HEK293 (cell line): ENCODE measurements at regions not wholly inside any gene's neighbourhood (a gene's known extent, or its start where the extent isn't known, plus 50 kb on each side); places are given as distances from the start of the nearest gene placed in this dataset.

Source experiments
- CTCF ChIA-PET: fragments of 350-600 bp; formaldehyde crosslinking; extraction: SDS; loops from one replicate; lab custom pipeline; 2021; ENCODE audit warnings: antibody characterized with exemption; lab: Yijun Ruan, JAX
- POLR2A ChIA-PET: fragments of 300-600 bp; formaldehyde crosslinking; extraction: SDS; loops from one replicate; lab custom pipeline; 2020; ENCODE audit warnings: antibody characterized with exemption, inconsistent platforms; lab: Yijun Ruan, JAX
- H3K27ac ChIP-seq: fragments of 200-500 bp; sonication (Bioruptor generic); 2 replicates; pipeline ENCODE4 v1.5.1; 2014; ENCODE audit warnings: low read depth, low read length, control low read depth, inconsistent platforms; ENCODE audit errors: extremely low read depth
- H3K36me3 ChIP-seq, 2 experiments: fragments of 200-500 bp in 1 of 2; sonication (Bioruptor generic) in 1 of 2; 1 replicate in 1 of 2; 2 replicates in 1 of 2; pipeline ENCODE4 v1.5.1; 2014 to 2017; ENCODE audit warnings: inconsistent platforms in 2 of 2, low read length in 2 of 2; ENCODE audit not compliant: control insufficient read depth in 2 of 2, insufficient read depth in 1 of 2
- H3K4me1 ChIP-seq: fragments of 200-500 bp; sonication (Bioruptor generic); 2 replicates; pipeline ENCODE4 v1.5.1; 2014; ENCODE audit warnings: mild to moderate bottlenecking, low read length, inconsistent platforms; ENCODE audit not compliant: control insufficient read depth, insufficient read depth
- H3K4me3 ChIP-seq: 2 replicates; pipeline ENCODE4 v1.5.1; 2011; ENCODE audit warnings: low read depth, mild to moderate bottlenecking, control low read depth, low read length, moderate library complexity
- H3K9me3 ChIP-seq: fragments of 200-500 bp; sonication (Bioruptor generic); 2 replicates; pipeline ENCODE4 v1.5.1; 2014; ENCODE audit warnings: low read depth, low read length, inconsistent platforms; ENCODE audit not compliant: control insufficient read depth, insufficient read depth
- BCL11B ChIP-seq: fragments of 450-650 bp; formaldehyde crosslinking; IDR thresholded peaks from 2 replicates; pipeline ENCODE4 v1.5.1; 2016; ENCODE audit warnings: low read depth, missing biosample characterization, missing genetic modification characterization
- HOXA7 ChIP-seq: sonication (generic); formaldehyde crosslinking; IDR thresholded peaks from 2 replicates; pipeline ENCODE4 v1.8.1; 2022; ENCODE audit warnings: missing genetic modification reagents, borderline replicate concordance
- OVOL3 ChIP-seq: fragments of 450-650 bp; formaldehyde crosslinking; IDR thresholded peaks from 2 replicates; pipeline ENCODE4 v1.5.1; 2016; ENCODE audit warnings: missing biosample characterization, missing genetic modification characterization
- SP2 ChIP-seq: fragments of 450-650 bp; formaldehyde crosslinking; IDR thresholded peaks from 2 replicates; pipeline ENCODE4 v1.5.1; 2016; ENCODE audit warnings: missing biosample characterization, missing genetic modification characterization
- TCF7L2 ChIP-seq: IDR thresholded peaks from 2 replicates; pipeline ENCODE4 v1.6.1; 2011; ENCODE audit warnings: low read depth, mild to moderate bottlenecking, inconsistent platforms, low read length, moderate library complexity, borderline replicate concordance
- ZBTB6 ChIP-seq: fragments of 450-650 bp; formaldehyde crosslinking; IDR thresholded peaks from 2 replicates; pipeline ENCODE4 v1.5.1; 2017; ENCODE audit warnings: missing biosample characterization, missing genetic modification characterization
- ZEB2 ChIP-seq: fragments of 450-650 bp; formaldehyde crosslinking; IDR thresholded peaks from 2 replicates; pipeline ENCODE4 v1.5.1; 2016; ENCODE audit warnings: missing biosample characterization, missing genetic modification characterization
- ZFP37 ChIP-seq: fragments of 450-650 bp; formaldehyde crosslinking; IDR thresholded peaks from 2 replicates; pipeline ENCODE4 v1.5.1; 2016; ENCODE audit warnings: missing biosample characterization, missing genetic modification characterization
- ZNF174 ChIP-seq: fragments of 450-650 bp; formaldehyde crosslinking; IDR thresholded peaks from 2 replicates; pipeline ENCODE4 v1.5.0; 2017; ENCODE audit warnings: missing biosample characterization, mild to moderate bottlenecking, missing genetic modification characterization
- ZNF184 ChIP-seq: fragments of 450-650 bp; IDR thresholded peaks from 2 replicates; pipeline ENCODE4 v1.5.1; 2018; ENCODE audit warnings: missing biosample characterization, mild to moderate bottlenecking, missing genetic modification characterization
- ZNF19 ChIP-seq: fragments of 450-650 bp; formaldehyde crosslinking; IDR thresholded peaks from 2 replicates; pipeline ENCODE4; 2016; ENCODE audit warnings: missing biosample characterization, missing genetic modification characterization, low read depth
- ZNF202 ChIP-seq: fragments of 450-650 bp; formaldehyde crosslinking; IDR thresholded peaks from 2 replicates; pipeline ENCODE4 v1.5.1; 2016; ENCODE audit warnings: missing biosample characterization, missing genetic modification characterization, borderline replicate concordance
- ZNF214 ChIP-seq: fragments of 450-650 bp; formaldehyde crosslinking; IDR thresholded peaks from 2 replicates; pipeline ENCODE4 v1.5.1; 2017; ENCODE audit warnings: missing biosample characterization, mild to moderate bottlenecking, missing genetic modification characterization, borderline replicate concordance
- ZNF239 ChIP-seq: fragments of 450-650 bp; formaldehyde crosslinking; IDR thresholded peaks from 2 replicates; pipeline ENCODE4 v1.5.1; 2016; ENCODE audit warnings: missing biosample characterization, missing genetic modification characterization
- ZNF274 ChIP-seq, 2 experiments: fragments of 200-500 bp in 1 of 2; fragments of 450-650 bp in 1 of 2; sonication (Bioruptor generic) in 1 of 2; formaldehyde crosslinking in 1 of 2; IDR thresholded peaks; 2 replicates each; pipeline versions ENCODE4 v1.5.1 to v1.6.1; 2014 to 2016; ENCODE audit warnings: borderline replicate concordance in 1 of 2, inconsistent platforms in 1 of 2, low read length in 1 of 2, missing biosample characterization in 1 of 2, missing genetic modification characterization in 1 of 2
- ZNF302 ChIP-seq: fragments of 450-650 bp; formaldehyde crosslinking; IDR thresholded peaks from 2 replicates; pipeline ENCODE4 v1.5.1; 2016; ENCODE audit warnings: missing biosample characterization, missing genetic modification characterization, low read depth
- ZNF341 ChIP-seq: fragments of 450-650 bp; formaldehyde crosslinking; IDR thresholded peaks from 2 replicates; pipeline ENCODE4; 2016; ENCODE audit warnings: low read depth, missing biosample characterization, missing genetic modification characterization
- ZNF37A ChIP-seq: fragments of 450-650 bp; IDR thresholded peaks from 2 replicates; pipeline ENCODE4 v1.5.1; 2018; ENCODE audit warnings: missing biosample characterization, missing genetic modification characterization
- ZNF394 ChIP-seq: fragments of 450-650 bp; formaldehyde crosslinking; IDR thresholded peaks from 2 replicates; pipeline ENCODE4 v1.5.1; 2016; ENCODE audit warnings: missing biosample characterization, missing genetic modification characterization, mild to moderate bottlenecking, moderate library complexity, borderline replicate concordance
- ZNF449 ChIP-seq: fragments of 450-650 bp; formaldehyde crosslinking; IDR thresholded peaks from 2 replicates; pipeline ENCODE4 v1.5.1; 2017; ENCODE audit warnings: missing biosample characterization, mild to moderate bottlenecking, missing genetic modification characterization, moderate library complexity
- ZNF514 ChIP-seq: fragments of 450-650 bp; formaldehyde crosslinking; IDR thresholded peaks from 2 replicates; pipeline ENCODE4 v1.5.1; 2016; ENCODE audit warnings: missing biosample characterization, missing genetic modification characterization
- ZNF521 ChIP-seq: fragments of 450-650 bp; formaldehyde crosslinking; IDR thresholded peaks from 2 replicates; pipeline ENCODE4 v1.5.1; 2017; ENCODE audit warnings: missing biosample characterization, mild to moderate bottlenecking, missing genetic modification characterization
- ZNF548 ChIP-seq: fragments of 450-650 bp; formaldehyde crosslinking; IDR thresholded peaks from 2 replicates; pipeline ENCODE4 v1.5.1; 2016; ENCODE audit warnings: missing biosample characterization, missing genetic modification characterization
- ZNF561 ChIP-seq: fragments of 450-650 bp; IDR thresholded peaks from 2 replicates; pipeline ENCODE4 v1.5.1; 2018; ENCODE audit warnings: missing biosample characterization, missing genetic modification characterization, borderline replicate concordance
- ZNF600 ChIP-seq: fragments of 450-650 bp; formaldehyde crosslinking; IDR thresholded peaks from 2 replicates; pipeline ENCODE4 v1.5.1; 2016; ENCODE audit warnings: missing biosample characterization, missing genetic modification characterization
- ZNF76 ChIP-seq: fragments of 450-650 bp; formaldehyde crosslinking; IDR thresholded peaks from 2 replicates; pipeline ENCODE4; 2016; ENCODE audit warnings: low read depth, missing biosample characterization, missing genetic modification characterization, borderline replicate concordance
- ZSCAN23 ChIP-seq: fragments of 450-650 bp; formaldehyde crosslinking; IDR thresholded peaks from 2 replicates; pipeline ENCODE4 v1.5.1; 2016; ENCODE audit warnings: missing biosample characterization, missing genetic modification characterization
- ZSCAN30 ChIP-seq: fragments of 450-650 bp; IDR thresholded peaks from 2 replicates; pipeline ENCODE4 v1.5.1; 2018; ENCODE audit warnings: missing biosample characterization, mild to moderate bottlenecking, missing genetic modification characterization, moderate library complexity
- ZXDB ChIP-seq: fragments of 450-650 bp; formaldehyde crosslinking; IDR thresholded peaks from 2 replicates; pipeline ENCODE4 v1.5.1; 2016; ENCODE audit warnings: missing biosample characterization, missing genetic modification characterization
- TF ChIP-seq, protein P1 (sequence below): fragments of 450-650 bp; formaldehyde crosslinking; IDR thresholded peaks from 2 replicates; pipeline ENCODE4 v1.5.1; 2017; ENCODE audit warnings: missing biosample characterization, missing genetic modification characterization

- Histone ChIP-seq H3K36me3 (no peaks in the 10 kb centered on the region; a peak in 1 of 3 replicates), H3K4me1 (no peaks in the 10 kb centered on the region), H3K9me3 (no peaks in the 10 kb centered on the region), H3K27ac (no peak overlapping the region), H3K4me3 (no peak overlapping the region)
- POLR2A ChIA-PET = no interaction called here
- TF ChIP-seq ZNF394 (no peak), ZEB2 (tag by site-specific recombination) (no peak), ZNF184 (no peak), ZFP37 (tag by site-specific recombination) (no peak), ZNF521 (tag by site-specific recombination) (no peak), OVOL3 (tag by site-specific recombination) (no peak), ZNF548 (no peak), ZXDB (no peak), ZNF37A (tag by site-specific recombination) (no peak), ZNF202 (tag by site-specific recombination) (no peak), ZNF449 (no peak), ZNF214 (no peak)
- CTCF ChIA-PET = no interaction called here
Observed at GRCh38 chr12:24222968-24223367, 273.5 kb upstream of the SOX5 start.

DNA sequence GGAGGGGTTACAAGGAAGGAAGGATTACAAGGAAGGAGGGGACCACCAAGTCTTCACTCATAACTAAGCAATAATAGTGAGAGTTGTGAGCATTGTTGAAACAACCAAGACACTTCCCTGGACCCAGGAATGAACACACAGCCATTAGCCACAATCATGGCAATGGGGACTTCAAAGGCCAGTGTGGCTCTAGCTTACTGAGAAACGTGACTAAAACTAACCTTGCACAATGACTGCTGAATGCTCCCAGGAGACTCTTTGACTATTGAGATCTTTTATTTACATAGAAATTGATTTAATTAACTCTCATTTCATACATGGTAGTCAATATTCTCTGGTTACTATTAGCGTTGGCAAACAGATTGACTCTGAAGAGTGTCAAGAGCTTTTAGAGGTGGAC lies 263.0 kb upstream of the SOX5 start:
- no peaks in the 10 kb centered on the region for H3K36me3 ChIP-seq
- no peak overlapping the region for H3K4me3 ChIP-seq
- H3K9me3 ChIP-seq = no peaks in the 10 kb centered on the region
- TF ChIP-seq ZNF341 (tag by site-specific recombination) = no peak
- TF ChIP-seq ZNF561 (tag by site-specific recombination) = no peak
- no peak for TF ChIP-seq ZNF37A (tag by site-specific recombination)
- TF ChIP-seq ZSCAN30 = no peak
- TF ChIP-seq ZSCAN23 (tag by site-specific recombination) = no peak
- TF ChIP-seq ZNF302 (tag by site-specific recombination) = no peak
- no peak for TF ChIP-seq SP2 (tag by site-specific recombination)
- TF ChIP-seq, protein P1, sequence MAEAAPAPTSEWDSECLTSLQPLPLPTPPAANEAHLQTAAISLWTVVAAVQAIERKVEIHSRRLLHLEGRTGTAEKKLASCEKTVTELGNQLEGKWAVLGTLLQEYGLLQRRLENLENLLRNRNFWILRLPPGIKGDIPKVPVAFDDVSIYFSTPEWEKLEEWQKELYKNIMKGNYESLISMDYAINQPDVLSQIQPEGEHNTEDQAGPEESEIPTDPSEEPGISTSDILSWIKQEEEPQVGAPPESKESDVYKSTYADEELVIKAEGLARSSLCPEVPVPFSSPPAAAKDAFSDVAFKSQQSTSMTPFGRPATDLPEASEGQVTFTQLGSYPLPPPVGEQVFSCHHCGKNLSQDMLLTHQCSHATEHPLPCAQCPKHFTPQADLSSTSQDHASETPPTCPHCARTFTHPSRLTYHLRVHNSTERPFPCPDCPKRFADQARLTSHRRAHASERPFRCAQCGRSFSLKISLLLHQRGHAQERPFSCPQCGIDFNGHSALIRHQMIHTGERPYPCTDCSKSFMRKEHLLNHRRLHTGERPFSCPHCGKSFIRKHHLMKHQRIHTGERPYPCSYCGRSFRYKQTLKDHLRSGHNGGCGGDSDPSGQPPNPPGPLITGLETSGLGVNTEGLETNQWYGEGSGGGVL (tag by site-specific recombination) = no peak
- no peak for TF ChIP-seq ZNF239
- TF ChIP-seq ZNF514 (tag by site-specific recombination) = no peak
- ChIA-PET POLR2A (no interaction called here), CTCF (no interaction called here)
- H3K27ac ChIP-seq = no peak overlapping the region
- no peaks in the 10 kb centered on the region for H3K4me1 ChIP-seq

DNA sequence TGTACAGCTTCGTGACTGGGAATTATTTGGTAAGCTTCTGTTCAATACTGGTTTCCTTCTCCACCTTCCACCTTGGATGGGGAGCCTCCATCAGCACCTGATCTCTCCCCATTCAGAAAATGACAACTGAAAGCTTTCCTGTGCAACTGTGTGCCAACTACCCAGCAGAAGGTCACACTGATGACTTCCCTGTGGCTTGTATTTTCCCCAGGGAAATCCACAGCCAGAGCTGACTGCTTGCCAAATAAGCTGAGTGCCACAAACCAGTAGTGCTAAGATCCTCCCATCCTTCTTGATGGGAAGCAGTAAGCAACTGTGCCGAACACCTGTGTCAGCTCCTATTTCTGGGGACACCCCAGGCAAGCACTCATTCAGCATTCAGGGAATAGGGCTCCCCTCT lies 257.2 kb upstream of the SOX5 start:
- TF ChIP-seq SP2 (tag by site-specific recombination) (no peak), ZBTB6 (no peak), ZNF274 (IDR thresholded peaks at IDR 0.05; ENCODE audit: low read length) (no peak), ZNF274 (tag by site-specific recombination; IDR thresholded peaks at IDR 0.05; ENCODE audit: borderline replicate concordance) (no peak), ZNF239 (no peak), ZNF76 (tag by site-specific recombination) (no peak), ZNF600 (tag by site-specific recombination) (no peak), BCL11B (no peak), HOXA7 (CRISPR knock-in tag) (no peak), ZNF19 (tag by site-specific recombination) (no peak), TCF7L2 (no peak), ZNF174 (tag by site-specific recombination) (no peak)
- Histone ChIP-seq H3K27ac (no peak overlapping the region), H3K9me3 (no peaks in the 10 kb centered on the region), H3K36me3 (no peaks in the 10 kb centered on the region), H3K4me3 (no peak overlapping the region), H3K4me1 (no peaks in the 10 kb centered on the region)
- ChIA-PET CTCF (no interaction called here), POLR2A (no interaction called here)
